ENCODE measurements at regions not wholly inside any gene's neighbourhood (a gene's known extent, or its start where the extent isn't known, plus 50 kb on each side); places are given as distances from the start of the nearest gene placed in this dataset.

DNA sequence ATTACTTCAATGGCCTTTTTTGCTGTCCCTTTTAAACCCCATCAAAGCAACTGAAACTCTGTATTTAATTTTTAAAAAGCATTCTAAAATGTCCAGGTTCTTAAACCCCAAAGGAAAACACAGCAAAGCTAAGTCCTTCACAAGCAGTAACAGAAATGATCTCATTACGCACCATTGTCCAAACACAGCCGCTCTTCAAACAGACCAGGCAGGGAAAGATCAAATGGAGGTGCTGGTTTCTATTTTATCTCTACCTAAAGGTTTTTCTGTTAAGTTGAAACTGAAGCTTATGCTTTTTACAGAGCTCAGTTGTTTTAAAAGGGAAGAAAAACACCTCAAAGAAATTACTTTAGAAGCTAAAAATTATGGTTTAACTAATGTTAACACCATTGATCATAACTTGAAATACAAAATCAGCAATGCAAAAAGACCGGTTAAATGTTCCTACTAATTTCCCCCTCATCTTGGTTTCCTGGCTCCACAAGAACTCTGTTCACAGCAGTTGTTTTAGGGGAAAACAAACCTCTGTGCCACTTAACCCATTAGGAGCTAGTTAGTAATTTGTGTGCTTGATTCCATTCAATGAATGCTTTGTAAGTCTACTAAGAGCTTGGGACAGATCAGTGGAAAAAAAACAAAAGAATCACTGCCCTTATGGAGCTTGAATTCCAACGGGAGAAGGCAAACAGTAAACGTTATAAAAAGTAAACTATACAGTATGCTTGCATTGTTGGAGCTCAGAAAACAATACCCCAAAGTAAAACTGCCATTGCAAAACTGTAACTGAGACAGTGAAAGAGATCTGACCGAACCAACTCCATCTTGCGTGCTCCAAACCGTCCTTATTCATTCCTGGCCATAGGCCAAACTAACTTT is 87.4 kb downstream of the CD24 start:
- Histone ChIP-seq H3K9me3 (ENCODE audit: control insufficient read depth in 2 of 2, insufficient read depth in 1 of 2, low read length in 1 of 2) (no peaks in the 10 kb centered on the region), H3K36me3 (ENCODE audit: control insufficient read depth in 2 of 2, insufficient read depth in 2 of 2, low read length in 1 of 2) (no peaks in the 10 kb centered on the region), H3K27ac (ENCODE audit: low read depth in 1 of 2, low read length in 1 of 2) (no peak overlapping the region), H3K27me3 (ENCODE audit: control insufficient read depth in 2 of 2, insufficient read depth in 1 of 2, low read length in 1 of 2) (no peaks in the 10 kb centered on the region), H3K4me3 (ENCODE audit: low read length in 2 of 2) (no peak overlapping the region), H3K4me1 (ENCODE audit: control insufficient read depth in 2 of 2, insufficient read depth in 2 of 2, low read length in 2 of 2) (no peaks in the 10 kb centered on the region)
- peak in 1 of 9 donors; percentile 1 for DNase-seq (ENCODE audit: low read depth in 6 of 9, low spot score in 9 of 9)
- 83% methylated on average over 8 of the region's 8 CpGs for WGBS

DNA sequence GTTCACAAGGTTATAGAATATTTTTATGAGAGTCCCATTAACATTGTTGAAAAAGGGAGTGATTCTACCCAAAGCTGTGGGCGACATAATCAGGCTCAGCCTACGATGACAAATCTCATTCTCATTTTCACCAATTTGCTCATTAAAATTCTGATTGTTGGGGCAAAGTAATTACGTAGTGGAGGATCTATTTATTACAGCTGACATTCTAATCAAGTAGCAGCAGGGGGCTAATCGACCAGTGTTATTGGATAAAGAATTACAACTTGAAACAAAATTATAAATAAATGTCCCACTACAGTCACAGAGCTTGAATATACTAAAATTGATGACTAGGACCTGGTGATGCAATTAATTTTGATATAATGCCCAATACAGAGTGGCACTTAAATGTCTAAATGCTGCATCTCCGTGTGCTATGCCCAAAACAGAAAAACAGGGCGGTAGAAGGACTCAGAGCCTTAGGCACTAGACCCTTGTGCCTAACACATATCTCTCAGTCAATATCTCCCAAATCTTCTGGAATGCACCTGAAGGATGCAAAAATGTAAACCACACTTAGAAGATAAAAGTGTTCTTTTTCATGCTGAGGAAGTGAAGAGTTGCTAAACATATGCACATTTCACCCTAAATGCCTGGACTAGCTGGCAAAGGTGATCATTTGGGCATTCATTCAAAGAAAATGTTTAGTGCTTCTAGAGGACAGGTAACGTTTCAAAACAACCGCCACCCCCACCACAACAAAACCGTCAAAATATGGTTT is 88.3 kb downstream of the CD24 start:
- Histone ChIP-seq H3K4me1 (ENCODE audit: control insufficient read depth in 2 of 2, insufficient read depth in 2 of 2, low read length in 2 of 2) (no peaks in the 10 kb centered on the region), H3K9me3 (ENCODE audit: control insufficient read depth in 2 of 2, insufficient read depth in 1 of 2, low read length in 1 of 2) (no peaks in the 10 kb centered on the region), H3K27ac (ENCODE audit: low read depth in 1 of 2, low read length in 1 of 2) (no peak overlapping the region), H3K27me3 (ENCODE audit: control insufficient read depth in 2 of 2, insufficient read depth in 1 of 2, low read length in 1 of 2) (no peaks in the 10 kb centered on the region), H3K4me3 (ENCODE audit: low read length in 2 of 2) (no peak overlapping the region), H3K36me3 (ENCODE audit: control insufficient read depth in 2 of 2, insufficient read depth in 2 of 2, low read length in 1 of 2) (no peaks in the 10 kb centered on the region)
- DNase-seq (ENCODE audit: low read depth in 6 of 9, low spot score in 9 of 9) = no peak
- WGBS = 89% methylated on average over 9 of the region's 9 CpGs

DNA sequence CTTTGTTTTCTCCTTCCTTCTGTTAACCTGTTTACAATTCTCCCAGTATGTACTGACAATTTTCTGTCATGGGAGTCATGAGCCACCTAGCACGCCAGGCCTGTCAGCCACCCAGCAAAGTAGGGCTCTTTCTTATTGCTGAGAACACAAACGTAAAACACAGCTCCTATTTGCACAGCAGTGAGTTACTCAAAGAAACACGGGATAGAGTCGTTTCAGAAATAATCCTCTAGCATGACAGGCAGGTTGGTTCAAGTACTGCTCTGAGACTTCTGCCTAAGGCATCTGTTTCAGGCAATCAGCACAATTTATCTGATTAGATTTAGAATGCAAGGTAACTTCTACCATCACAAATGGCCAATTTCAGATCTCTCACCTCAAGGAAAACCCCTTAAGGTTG is 88.8 kb downstream of the CD24 start:
- no peaks in the 10 kb centered on the region for H3K27me3 ChIP-seq (ENCODE audit: control insufficient read depth in 2 of 2, insufficient read depth in 1 of 2, low read length in 1 of 2)
- no peak overlapping the region for H3K27ac ChIP-seq (ENCODE audit: low read depth in 1 of 2, low read length in 1 of 2)
- no peaks in the 10 kb centered on the region for H3K4me1 ChIP-seq (ENCODE audit: control insufficient read depth in 2 of 2, insufficient read depth in 2 of 2, low read length in 2 of 2)
- 90% methylated on average over 4 of the region's 4 CpGs for WGBS
- H3K36me3 ChIP-seq (ENCODE audit: control insufficient read depth in 2 of 2, insufficient read depth in 2 of 2, low read length in 1 of 2) = no peaks in the 10 kb centered on the region
- no peak overlapping the region for H3K4me3 ChIP-seq (ENCODE audit: low read length in 2 of 2)
- DNase-seq (ENCODE audit: low read depth in 6 of 9, low spot score in 9 of 9) = no peak
- no peaks in the 10 kb centered on the region for H3K9me3 ChIP-seq (ENCODE audit: control insufficient read depth in 2 of 2, insufficient read depth in 1 of 2, low read length in 1 of 2)

- Histone ChIP-seq H3K9me3 (ENCODE audit: control insufficient read depth in 2 of 2, insufficient read depth in 1 of 2, low read length in 1 of 2) (no peaks in the 10 kb centered on the region), H3K4me1 (ENCODE audit: control insufficient read depth in 2 of 2, insufficient read depth in 2 of 2, low read length in 2 of 2) (no peaks in the 10 kb centered on the region), H3K27ac (ENCODE audit: low read depth in 1 of 2, low read length in 1 of 2) (no peak overlapping the region), H3K4me3 (ENCODE audit: low read length in 2 of 2) (no peak overlapping the region), H3K27me3 (ENCODE audit: control insufficient read depth in 2 of 2, insufficient read depth in 1 of 2, low read length in 1 of 2) (no peaks in the 10 kb centered on the region), H3K36me3 (ENCODE audit: control insufficient read depth in 2 of 2, insufficient read depth in 2 of 2, low read length in 1 of 2) (no peaks in the 10 kb centered on the region)
- 96% methylated on average over 6 of the region's 6 CpGs for WGBS
- DNase-seq (ENCODE audit: low read depth in 6 of 9, low spot score in 9 of 9) = no peak
These were observed 90.0 kb downstream of the CD24 start for GRCh38 chr6:106884576-106884975.

DNA sequence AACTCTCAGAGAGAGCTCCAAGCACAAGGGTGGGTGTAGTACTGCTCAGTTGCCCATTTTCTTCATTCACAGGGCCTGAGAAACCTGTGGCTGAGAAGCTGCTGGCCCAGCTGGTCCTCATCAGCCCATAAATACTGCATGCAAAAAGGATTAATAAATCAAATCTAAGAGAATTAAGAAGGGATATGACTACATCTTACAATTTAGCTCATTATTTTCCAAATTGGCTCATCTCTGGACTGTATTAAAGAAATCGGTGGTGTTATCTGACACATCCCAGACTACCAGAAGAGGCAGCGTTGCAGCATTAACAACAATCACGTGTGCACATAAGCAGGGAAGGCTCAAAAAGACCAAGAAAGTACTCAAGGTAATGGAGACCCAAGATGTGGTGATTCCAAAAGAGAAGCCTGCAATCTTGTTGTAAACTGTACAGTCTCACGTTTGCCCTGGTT is 90.7 kb downstream of the CD24 start:
- 87% methylated on average over 4 of the region's 4 CpGs for WGBS
- H3K27ac ChIP-seq (ENCODE audit: low read depth in 1 of 2, low read length in 1 of 2) = no peak overlapping the region

DNA sequence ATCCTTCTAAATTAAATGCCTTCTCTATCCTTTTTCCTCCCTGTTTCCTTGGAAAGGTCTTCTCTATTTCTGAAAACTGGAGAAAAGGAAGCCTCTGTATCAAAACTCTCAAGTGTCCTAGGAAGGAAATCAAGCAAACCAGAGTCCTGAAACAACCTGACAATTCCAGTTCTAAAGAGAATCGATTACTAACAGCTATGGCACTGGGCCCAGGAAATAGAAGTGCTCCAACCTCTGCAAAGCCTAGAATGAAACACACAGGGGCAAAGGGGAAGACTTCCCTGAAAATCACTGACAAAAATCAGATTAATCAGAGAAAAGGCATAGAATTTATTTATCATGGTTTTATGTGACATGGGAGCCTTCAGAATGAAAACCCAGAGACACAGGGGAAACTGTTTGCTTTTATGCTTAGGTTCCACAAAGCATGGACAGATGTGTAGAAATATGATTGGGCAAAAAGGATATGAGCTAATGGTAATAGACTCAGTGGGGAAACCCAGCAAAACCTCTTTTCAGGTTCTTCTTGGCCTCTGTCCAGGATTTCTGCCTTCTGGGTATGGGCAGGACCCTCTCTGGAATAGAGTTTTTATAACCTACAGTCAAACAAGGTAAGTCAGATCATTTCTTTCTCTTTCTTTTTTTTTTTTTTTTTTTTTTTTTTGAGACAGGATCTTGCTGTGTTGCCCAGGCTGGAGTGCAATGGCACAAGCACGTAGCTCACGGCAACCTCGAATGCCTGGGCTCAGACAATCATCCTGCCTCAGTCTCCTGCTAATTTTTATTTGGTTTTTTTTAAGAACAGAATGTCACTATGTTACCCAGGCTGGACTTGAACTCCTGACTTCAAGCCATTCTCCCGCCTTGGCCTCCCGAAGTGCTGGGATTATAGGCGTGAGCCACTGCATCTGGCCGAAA is 91.7 kb downstream of the CD24 start:
- WGBS = 96% methylated on average over 8 of the region's 8 CpGs
- no peak overlapping the region for H3K4me3 ChIP-seq (ENCODE audit: low read length in 2 of 2)
- no peaks in the 10 kb centered on the region for H3K27me3 ChIP-seq (ENCODE audit: control insufficient read depth in 2 of 2, insufficient read depth in 1 of 2, low read length in 1 of 2)
- no peaks in the 10 kb centered on the region for H3K4me1 ChIP-seq (ENCODE audit: control insufficient read depth in 2 of 2, insufficient read depth in 2 of 2, low read length in 2 of 2)
- no peaks in the 10 kb centered on the region for H3K36me3 ChIP-seq (ENCODE audit: control insufficient read depth in 2 of 2, insufficient read depth in 2 of 2, low read length in 1 of 2)
- no peaks in the 10 kb centered on the region for H3K9me3 ChIP-seq (ENCODE audit: control insufficient read depth in 2 of 2, insufficient read depth in 1 of 2, low read length in 1 of 2)
- no peak overlapping the region for H3K27ac ChIP-seq (ENCODE audit: low read depth in 1 of 2, low read length in 1 of 2)
- DNase-seq (ENCODE audit: low read depth in 6 of 9, low spot score in 9 of 9) = no peak

More for the DNA sequence above, 90.7 kb downstream of the CD24 start:
- Histone ChIP-seq H3K4me1 (ENCODE audit: control insufficient read depth in 2 of 2, insufficient read depth in 2 of 2, low read length in 2 of 2) (no peaks in the 10 kb centered on the region), H3K36me3 (ENCODE audit: control insufficient read depth in 2 of 2, insufficient read depth in 2 of 2, low read length in 1 of 2) (no peaks in the 10 kb centered on the region), H3K9me3 (ENCODE audit: control insufficient read depth in 2 of 2, insufficient read depth in 1 of 2, low read length in 1 of 2) (no peaks in the 10 kb centered on the region), H3K4me3 (ENCODE audit: low read length in 2 of 2) (no peak overlapping the region), H3K27me3 (ENCODE audit: control insufficient read depth in 2 of 2, insufficient read depth in 1 of 2, low read length in 1 of 2) (no peaks in the 10 kb centered on the region)
- DNase-seq (ENCODE audit: low read depth in 6 of 9, low spot score in 9 of 9) = no peak

GRCh38 chr6:106882138-106882537 is 92.4 kb downstream of the CD24 start:
- no peaks in the 10 kb centered on the region for H3K36me3 ChIP-seq (ENCODE audit: control insufficient read depth in 2 of 2, insufficient read depth in 2 of 2, low read length in 1 of 2)
- DNase-seq (ENCODE audit: low read depth in 6 of 9, low spot score in 9 of 9) = no peak
- H3K27me3 ChIP-seq (ENCODE audit: control insufficient read depth in 2 of 2, insufficient read depth in 1 of 2, low read length in 1 of 2) = no peaks in the 10 kb centered on the region
- no peaks in the 10 kb centered on the region for H3K4me1 ChIP-seq (ENCODE audit: control insufficient read depth in 2 of 2, insufficient read depth in 2 of 2, low read length in 2 of 2)
- no peak overlapping the region for H3K4me3 ChIP-seq (ENCODE audit: low read length in 2 of 2)
- H3K9me3 ChIP-seq (ENCODE audit: control insufficient read depth in 2 of 2, insufficient read depth in 1 of 2, low read length in 1 of 2) = no peaks in the 10 kb centered on the region
- H3K27ac ChIP-seq (ENCODE audit: low read depth in 1 of 2, low read length in 1 of 2) = no peak overlapping the region

DNA sequence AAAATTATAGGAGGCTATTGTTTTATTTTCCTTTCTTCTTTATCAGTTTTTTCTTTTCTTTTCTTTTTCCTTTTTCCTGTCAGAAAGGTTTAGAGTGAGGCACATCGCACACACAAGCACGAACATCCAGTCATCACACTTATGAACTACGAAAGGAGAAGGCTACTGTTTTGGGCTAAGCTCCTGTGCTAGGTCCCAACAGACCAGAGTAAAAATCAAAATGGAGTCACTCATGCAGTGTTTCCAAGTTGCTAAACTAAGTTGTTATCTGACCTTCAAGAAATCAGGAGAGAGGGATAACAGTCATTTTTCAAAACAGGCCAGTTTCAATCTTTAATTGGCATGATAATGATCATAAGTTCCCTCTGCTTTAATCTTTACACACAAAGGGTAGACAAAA is 93.6 kb downstream of the CD24 start:
- no peak overlapping the region for H3K4me3 ChIP-seq (ENCODE audit: low read length in 2 of 2)
- WGBS = 97% methylated on average over 3 of the region's 3 CpGs
- no peaks in the 10 kb centered on the region for H3K36me3 ChIP-seq (ENCODE audit: control insufficient read depth in 2 of 2, insufficient read depth in 2 of 2, low read length in 1 of 2)
- no peak overlapping the region for H3K27ac ChIP-seq (ENCODE audit: low read depth in 1 of 2, low read length in 1 of 2)
- peaks cover 0 to under 1% of the 10 kb centered on the region in 2 donors for H3K9me3 ChIP-seq (ENCODE audit: control insufficient read depth in 2 of 2, insufficient read depth in 1 of 2, low read length in 1 of 2)
- no peaks in the 10 kb centered on the region for H3K27me3 ChIP-seq (ENCODE audit: control insufficient read depth in 2 of 2, insufficient read depth in 1 of 2, low read length in 1 of 2)
- DNase-seq (ENCODE audit: low read depth in 6 of 9, low spot score in 9 of 9) = no peak
- no peaks in the 10 kb centered on the region for H3K4me1 ChIP-seq (ENCODE audit: control insufficient read depth in 2 of 2, insufficient read depth in 2 of 2, low read length in 2 of 2)

Data from thymus (tissue), 11 donors.